BE2C (cell line): ENCODE measurements at regions not wholly inside any gene's neighbourhood (a gene's known extent, or its start where the extent isn't known, plus 50 kb on each side); places are given as distances from the start of the nearest gene placed in this dataset.
"Not testable (repeated sequence)": the region's sequence is repeated elsewhere in the genome, so short reads cannot be mapped to it uniquely, and the experiment has no call there.

ENCODE experiments used
- DNase-seq: peaks from one replicate; pipeline ENCODE4 v3.0.0-alpha.2; 2020
- H3K27me3 ChIP-seq: fragments of 250-450 bp; sonication (Bioruptor Pico); 2 replicates; pipeline ENCODE4 v1.5.1; 2020; ENCODE audit warnings: mild to moderate bottlenecking
- H3K36me3 ChIP-seq: fragments of 250-450 bp; sonication (Bioruptor Pico); 2 replicates; pipeline ENCODE4 v1.5.1; 2020; ENCODE audit warnings: mild to moderate bottlenecking
- H3K4me1 ChIP-seq: fragments of 250-450 bp; sonication (Bioruptor Pico); 2 replicates; pipeline ENCODE4 v1.5.1; 2020
- H3K4me3 ChIP-seq: 2 replicates; pipeline ENCODE4 v1.5.1; 2011; ENCODE audit warnings: low read depth, low read length
- H3K9me3 ChIP-seq: fragments of 250-450 bp; sonication (Bioruptor Pico); 2 replicates; pipeline ENCODE4 v1.5.1; 2020
- TF ChIP-seq, protein P1 (sequence below): IDR thresholded peaks from 2 replicates; pipeline ENCODE4 v1.5.1; 2012; ENCODE audit warnings: mild to moderate bottlenecking, low read depth, low read length

DNA sequence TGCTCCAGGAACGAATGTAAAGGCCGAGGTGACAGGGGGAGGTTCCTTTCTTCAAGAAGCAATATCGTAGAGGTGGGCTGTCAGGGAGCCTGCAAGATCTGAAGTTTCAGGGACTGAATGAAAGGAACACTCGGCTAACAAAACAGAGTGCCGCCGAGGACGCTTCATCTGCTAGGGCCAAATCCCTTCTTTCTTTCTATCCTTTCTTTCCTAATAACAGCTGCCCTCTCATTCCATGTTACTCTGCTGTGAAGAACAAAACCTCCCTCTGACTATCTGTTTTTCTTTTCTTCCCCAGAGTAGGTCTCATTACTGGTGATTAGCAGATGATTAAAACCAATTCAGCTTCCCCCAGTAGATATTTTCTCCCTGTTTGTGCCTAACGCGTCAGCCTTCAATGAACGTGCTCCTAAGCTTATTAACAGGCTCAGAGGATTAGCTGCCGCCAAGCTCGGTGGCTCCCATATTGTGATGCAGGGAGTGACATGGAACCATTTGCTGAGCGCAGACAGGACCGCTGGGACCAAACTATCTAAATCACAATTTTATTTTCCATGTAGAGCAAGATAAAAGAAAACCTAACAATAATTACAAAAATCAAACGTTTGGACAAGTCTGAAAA is 414.6 kb downstream of the TMEM182 start:
- Histone ChIP-seq H3K27me3 (no peaks in the 10 kb centered on the region), H3K4me3 (no peak overlapping the region), H3K9me3 (no peaks in the 10 kb centered on the region), H3K36me3 (no peaks in the 10 kb centered on the region), H3K4me1 (no peaks in the 10 kb centered on the region)
- TF ChIP-seq, protein P1, sequence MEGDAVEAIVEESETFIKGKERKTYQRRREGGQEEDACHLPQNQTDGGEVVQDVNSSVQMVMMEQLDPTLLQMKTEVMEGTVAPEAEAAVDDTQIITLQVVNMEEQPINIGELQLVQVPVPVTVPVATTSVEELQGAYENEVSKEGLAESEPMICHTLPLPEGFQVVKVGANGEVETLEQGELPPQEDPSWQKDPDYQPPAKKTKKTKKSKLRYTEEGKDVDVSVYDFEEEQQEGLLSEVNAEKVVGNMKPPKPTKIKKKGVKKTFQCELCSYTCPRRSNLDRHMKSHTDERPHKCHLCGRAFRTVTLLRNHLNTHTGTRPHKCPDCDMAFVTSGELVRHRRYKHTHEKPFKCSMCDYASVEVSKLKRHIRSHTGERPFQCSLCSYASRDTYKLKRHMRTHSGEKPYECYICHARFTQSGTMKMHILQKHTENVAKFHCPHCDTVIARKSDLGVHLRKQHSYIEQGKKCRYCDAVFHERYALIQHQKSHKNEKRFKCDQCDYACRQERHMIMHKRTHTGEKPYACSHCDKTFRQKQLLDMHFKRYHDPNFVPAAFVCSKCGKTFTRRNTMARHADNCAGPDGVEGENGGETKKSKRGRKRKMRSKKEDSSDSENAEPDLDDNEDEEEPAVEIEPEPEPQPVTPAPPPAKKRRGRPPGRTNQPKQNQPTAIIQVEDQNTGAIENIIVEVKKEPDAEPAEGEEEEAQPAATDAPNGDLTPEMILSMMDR, result no peak
- DNase-seq, result no peak

DNA sequence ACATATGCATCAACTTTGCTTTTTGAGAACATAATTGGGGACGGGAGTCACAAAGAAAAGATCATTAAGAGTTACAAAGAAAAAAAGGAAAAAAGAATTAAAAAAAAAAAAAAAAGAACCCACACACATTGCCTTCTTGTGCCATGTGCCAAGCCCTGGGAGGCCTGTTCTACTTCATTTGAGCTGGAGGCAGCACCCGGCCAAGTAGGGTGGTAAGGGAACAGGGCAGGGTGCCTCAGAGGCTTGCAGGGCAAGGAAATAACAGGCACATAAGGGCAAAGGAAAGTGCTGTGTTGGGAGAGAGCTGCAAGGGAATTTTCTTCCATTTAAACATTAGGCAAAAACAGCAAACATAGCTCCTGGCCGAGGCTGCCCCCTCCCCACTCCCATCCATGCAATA is 418.0 kb downstream of the TMEM182 start:
- H3K27me3 ChIP-seq, result no peaks in the 10 kb centered on the region
- no peak for DNase-seq
- H3K9me3 ChIP-seq, result no peaks in the 10 kb centered on the region
- H3K4me3 ChIP-seq, result no peak overlapping the region
- H3K36me3 ChIP-seq, result no peaks in the 10 kb centered on the region
- H3K4me1 ChIP-seq, result no peaks in the 10 kb centered on the region
- TF ChIP-seq, protein P1, result no peak

DNA sequence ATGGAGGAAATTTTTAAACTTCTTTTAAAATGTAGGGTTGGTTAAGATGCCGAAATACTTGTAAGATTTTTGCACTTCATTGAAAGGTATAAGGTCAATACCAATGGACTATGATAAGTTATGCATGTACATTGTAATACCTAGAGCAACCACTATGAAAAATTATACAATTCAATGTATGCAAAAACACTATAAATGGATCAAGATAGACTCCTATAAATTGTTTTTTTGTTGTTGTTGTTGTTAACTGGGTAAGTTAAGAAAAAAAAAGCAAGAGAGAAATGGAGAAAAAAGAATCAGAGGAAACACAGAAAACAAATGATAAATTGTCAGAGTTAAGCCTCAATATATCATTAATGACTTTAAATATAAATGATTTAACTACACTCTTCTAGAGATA is 421.2 kb downstream of the TMEM182 start:
- no peak overlapping the region for H3K4me3 ChIP-seq
- TF ChIP-seq, protein P1, result no peak
- no peaks in the 10 kb centered on the region for H3K4me1 ChIP-seq
- no peaks in the 10 kb centered on the region for H3K9me3 ChIP-seq
- no peak for DNase-seq
- no peaks in the 10 kb centered on the region for H3K27me3 ChIP-seq
- no peaks in the 10 kb centered on the region for H3K36me3 ChIP-seq

DNA sequence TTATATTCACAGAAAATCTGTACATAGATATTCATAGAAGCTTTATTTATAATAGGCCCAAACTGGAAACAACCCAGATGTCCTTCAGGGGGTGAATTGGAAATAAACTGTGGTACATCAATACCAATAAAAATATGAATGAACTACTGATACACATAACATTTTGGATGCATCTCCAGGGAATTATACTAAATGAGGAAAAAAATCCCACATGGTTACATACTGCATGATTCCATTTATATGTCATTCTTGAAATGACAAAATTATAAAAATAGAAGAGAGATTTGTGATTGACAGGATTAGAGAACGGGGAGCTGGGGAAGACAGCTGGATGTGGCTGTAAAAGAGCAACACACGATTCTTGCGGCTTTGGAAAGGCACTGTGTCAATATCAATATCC is 435.0 kb downstream of the TMEM182 start:
- Histone ChIP-seq H3K9me3 (no peaks in the 10 kb centered on the region), H3K4me3 (no peak overlapping the region), H3K4me1 (no peaks in the 10 kb centered on the region), H3K27me3 (no peaks in the 10 kb centered on the region), H3K36me3 (no peaks in the 10 kb centered on the region)
- DNase-seq, result no peak
- TF ChIP-seq, protein P1, result no peak

DNA sequence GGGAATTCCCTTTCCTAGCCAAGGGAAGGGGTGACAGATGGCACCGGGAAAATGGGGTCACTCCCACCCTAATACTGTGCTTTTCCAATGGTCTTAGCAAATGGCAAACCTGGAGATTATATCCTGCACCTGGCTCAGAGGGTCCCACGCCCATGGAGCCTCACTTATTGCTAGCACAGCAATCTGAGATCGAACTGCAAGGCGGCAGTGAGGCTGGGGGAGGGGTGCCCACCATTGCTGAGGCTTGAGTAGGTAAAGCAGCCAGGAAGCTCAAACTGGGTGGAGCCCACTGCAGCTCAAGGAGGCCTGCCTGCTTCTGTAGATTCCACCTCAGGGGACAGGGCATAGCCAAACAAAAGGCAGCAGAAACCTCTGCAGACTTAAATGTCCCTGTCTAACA is 438.9 kb downstream of the TMEM182 start:
- not testable (repeated sequence) for H3K4me1 ChIP-seq, DNase-seq, H3K9me3 ChIP-seq, H3K27me3 ChIP-seq, H3K4me3 ChIP-seq, H3K36me3 ChIP-seq

DNA sequence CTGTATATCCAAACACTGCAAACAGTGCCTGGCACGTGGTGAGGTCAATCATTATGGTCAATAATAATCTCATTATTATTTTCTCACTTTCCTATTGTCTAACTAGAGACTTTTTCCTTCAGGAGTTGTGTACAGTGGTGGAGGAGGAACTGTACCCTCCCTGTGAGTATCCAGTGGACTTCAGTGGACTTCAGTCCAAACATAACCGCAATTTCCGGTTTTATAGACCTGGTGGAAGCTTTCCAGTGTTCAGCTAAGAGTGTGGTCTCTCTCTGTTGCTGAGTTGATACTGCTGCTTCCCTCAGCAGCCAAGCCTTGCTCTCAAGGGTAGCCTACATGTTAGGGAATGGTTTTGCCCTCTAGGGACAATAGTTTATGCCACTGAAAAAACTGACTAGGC is 447.1 kb downstream of the TMEM182 start:
- H3K36me3 ChIP-seq, result no peaks in the 10 kb centered on the region
- H3K27me3 ChIP-seq, result no peaks in the 10 kb centered on the region
- no peak for DNase-seq
- no peak overlapping the region for H3K4me3 ChIP-seq
- no peaks in the 10 kb centered on the region for H3K4me1 ChIP-seq
- H3K9me3 ChIP-seq, result no peaks in the 10 kb centered on the region
- TF ChIP-seq, protein P1, result no peak

DNA sequence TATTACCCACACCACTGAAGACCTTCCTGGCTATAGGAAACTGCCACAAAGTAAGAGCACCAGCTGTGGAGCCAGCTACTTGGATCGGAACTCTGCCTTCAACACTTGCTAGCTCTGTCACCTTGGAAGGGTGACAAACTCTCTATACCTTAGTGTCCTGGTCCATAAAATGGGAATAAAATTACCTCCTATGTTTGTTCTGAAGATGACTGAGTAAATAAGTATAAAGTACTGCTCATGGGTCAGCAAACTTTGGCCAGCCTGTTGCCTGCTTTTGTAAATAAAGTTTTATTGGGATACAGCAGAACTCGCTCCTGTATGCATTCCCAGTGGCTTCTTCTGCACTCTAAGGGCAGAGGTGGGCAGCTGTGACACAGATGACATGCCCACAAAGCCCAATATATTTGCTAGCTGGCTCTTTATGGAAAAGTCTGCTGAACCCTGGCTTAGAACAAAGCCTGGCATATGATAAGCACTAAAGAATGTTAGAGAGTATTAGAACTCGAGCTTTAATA is 451.3 kb downstream of the TMEM182 start:
- DNase-seq, result no peak
- no peaks in the 10 kb centered on the region for H3K9me3 ChIP-seq
- no peaks in the 10 kb centered on the region for H3K36me3 ChIP-seq
- no peaks in the 10 kb centered on the region for H3K4me1 ChIP-seq
- H3K4me3 ChIP-seq, result no peak overlapping the region
- TF ChIP-seq, protein P1, result no peak
- H3K27me3 ChIP-seq, result no peaks in the 10 kb centered on the region
